ENCODE measurements at regions not wholly inside any gene's neighbourhood (a gene's known extent, or its start where the extent isn't known, plus 50 kb on each side); places are given as distances from the start of the nearest gene placed in this dataset.

- no peak for TF ChIP-seq CTCF (IDR thresholded peaks at IDR 0.05)
- no peak for TF ChIP-seq POLR2A (IDR thresholded peaks at IDR 0.05)
These were observed 152.6 kb downstream of the GASK1B start for GRCh38 chr4:158020176-158020575.
